Mammary epithelial cell (primary cell): ENCODE measurements at regions not wholly inside any gene's neighbourhood (a gene's known extent, or its start where the extent isn't known, plus 50 kb on each side); places are given as distances from the start of the nearest gene placed in this dataset.

Source experiments
- CTCF ChIP-seq, 2 donors: IDR thresholded peaks in 1 of 2; conservative IDR thresholded peaks in 1 of 2; 2 replicates each; pipeline ENCODE4 v1.5.1; 2011 to 2012; ENCODE audit warnings: inconsistent platforms in 2 of 2, low read length in 2 of 2, mild to moderate bottlenecking in 2 of 2, control low read depth in 1 of 2, low read depth in 1 of 2; ENCODE audit not compliant: insufficient read depth in 1 of 2; ENCODE audit errors: extremely low read depth in 1 of 2
- EZH2 ChIP-seq: IDR thresholded peaks from 2 replicates; pipeline ENCODE4 v1.6.1; 2012; ENCODE audit warnings: low read length, inconsistent platforms, borderline replicate concordance

- TF ChIP-seq CTCF (conservative IDR thresholded peaks at IDR 0.05 in 1 of 2, IDR thresholded peaks at IDR 0.05 in 1 of 2; ENCODE audit: extremely low read depth in 1 of 2, insufficient read depth in 1 of 2, low read depth in 1 of 2, low read length in 2 of 2) (no peak), EZH2 (no peak)
Observed at GRCh38 chr20:22320245-22320915, 264.0 kb downstream of the FOXA2 start.
